ENCODE measurements at regions not wholly inside any gene's neighbourhood (a gene's known extent, or its start where the extent isn't known, plus 50 kb on each side); places are given as distances from the start of the nearest gene placed in this dataset.

- no peak for TF ChIP-seq CTCF (IDR thresholded peaks at IDR 0.05; ENCODE audit: extremely low read depth, insufficient read depth, missing control alignments)
- in situ Hi-C loops (cut with MboI; ENCODE audit: low pct_unique_long_range_greater_than_20kb, low sequenced_read_pairs, unreplicated experiment) = no loop called here
- DNase-seq (ENCODE audit: low spot score) = no peak
Measured at GRCh38 chr13:72005455-72005854, 138.5 kb upstream of the DACH1 start.

GRCh38 chr13:72004784-72005374, 137.9 kb upstream of the DACH1 start:
- DNase-seq (ENCODE audit: low spot score) = no peak
- no peak for TF ChIP-seq CTCF (IDR thresholded peaks at IDR 0.05; ENCODE audit: extremely low read depth, insufficient read depth, missing control alignments)
- in situ Hi-C loops (cut with MboI; ENCODE audit: low pct_unique_long_range_greater_than_20kb, low sequenced_read_pairs, unreplicated experiment) = no loop called here

- TF ChIP-seq CTCF (IDR thresholded peaks at IDR 0.05; ENCODE audit: extremely low read depth, insufficient read depth, missing control alignments) = no peak
- no peak for DNase-seq (ENCODE audit: low spot score)
- in situ Hi-C loops (cut with MboI; ENCODE audit: low pct_unique_long_range_greater_than_20kb, low sequenced_read_pairs, unreplicated experiment) = no loop called here
Measured at GRCh38 chr13:72004246-72004645, 137.2 kb upstream of the DACH1 start.

GRCh38 chr13:71998223-71998622, 131.2 kb upstream of the DACH1 start:
- TF ChIP-seq CTCF (IDR thresholded peaks at IDR 0.05; ENCODE audit: extremely low read depth, insufficient read depth, missing control alignments) = no peak
- in situ Hi-C loops (cut with MboI; ENCODE audit: low pct_unique_long_range_greater_than_20kb, low sequenced_read_pairs, unreplicated experiment) = no loop called here
- no peak for DNase-seq (ENCODE audit: low spot score)

GRCh38 chr13:71979616-71980015, 112.6 kb upstream of the DACH1 start:
- TF ChIP-seq CTCF (IDR thresholded peaks at IDR 0.05; ENCODE audit: extremely low read depth, insufficient read depth, missing control alignments) = peak; percentile 22
- in situ Hi-C loops (cut with MboI; ENCODE audit: low pct_unique_long_range_greater_than_20kb, low sequenced_read_pairs, unreplicated experiment) = no loop called here
- DNase-seq (ENCODE audit: low spot score) = no peak

- in situ Hi-C loops (cut with MboI; ENCODE audit: low pct_unique_long_range_greater_than_20kb, low sequenced_read_pairs, unreplicated experiment) = no loop called here
- no peak for DNase-seq (ENCODE audit: low spot score)
Measured at GRCh38 chr13:71977028-71977427, 110.0 kb upstream of the DACH1 start.

More at GRCh38 chr13:71977028-71977427, 110.0 kb upstream of the DACH1 start:
- no peak for TF ChIP-seq CTCF (IDR thresholded peaks at IDR 0.05; ENCODE audit: extremely low read depth, insufficient read depth, missing control alignments)
